GM18951 (cell line): ENCODE measurements at regions not wholly inside any gene's neighbourhood (a gene's known extent, or its start where the extent isn't known, plus 50 kb on each side); places are given as distances from the start of the nearest gene placed in this dataset.
"Not testable (repeated sequence)": the region's sequence is repeated elsewhere in the genome, so short reads cannot be mapped to it uniquely, and the experiment has no call there.

Source experiments
- POLR2A ChIP-seq: IDR thresholded peaks from 4 replicates; pipeline ENCODE4 v1.6.1; 2011; ENCODE audit warnings: mild to moderate bottlenecking; ENCODE audit not compliant: insufficient read length, insufficient read depth; ENCODE audit errors: extremely low read depth
- in situ Hi-C: fragments of 300-500 bp; cut with MboI; formaldehyde crosslinking; loops from one replicate; pipeline ENCODE4 v1.12.0; 2022; ENCODE audit warnings: low sequenced_read_pairs, mixed read lengths, inconsistent platforms; ENCODE audit not compliant: unreplicated experiment

DNA sequence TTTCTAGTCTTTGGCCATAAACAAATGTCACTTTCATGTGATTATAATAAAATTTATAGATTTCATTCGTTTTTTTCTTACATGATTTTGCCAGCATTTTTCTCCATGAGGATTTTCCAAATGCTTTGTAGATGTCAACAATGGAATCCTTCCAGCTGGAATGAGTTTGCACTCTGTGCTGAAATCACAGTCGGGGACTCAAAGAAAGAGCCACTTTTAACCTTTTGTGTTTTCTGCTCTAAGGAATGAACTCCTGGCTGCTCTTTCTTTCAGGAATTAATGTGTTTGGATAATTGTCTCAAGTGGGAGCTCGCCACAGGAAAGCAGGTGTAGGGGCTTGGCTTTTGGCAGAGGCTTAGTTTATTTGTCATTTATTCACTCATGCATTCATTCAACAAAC lies 372.3 kb upstream of the SALL1 start:
- TF ChIP-seq POLR2A: no peak
- in situ Hi-C loops: no loop called here

DNA sequence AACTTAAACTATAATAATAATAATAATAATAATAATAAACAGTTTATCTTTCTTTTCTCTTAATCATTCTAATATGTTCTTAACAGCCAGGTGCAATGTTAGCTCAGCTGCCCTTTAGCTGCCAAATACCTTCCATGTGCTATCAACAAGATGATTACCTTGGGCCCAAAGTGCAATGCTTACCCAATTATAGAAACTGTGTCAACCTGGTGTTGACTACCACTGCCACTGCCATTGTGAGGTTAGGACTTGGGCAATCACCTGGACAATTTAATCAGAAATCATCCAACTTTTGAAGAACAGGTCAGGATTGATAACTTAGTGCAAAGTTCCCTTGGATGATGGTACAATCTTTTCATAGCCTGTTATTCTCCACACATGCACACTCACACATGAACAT lies 371.8 kb upstream of the SALL1 start:
- no peak for TF ChIP-seq POLR2A
- in situ Hi-C loops: no loop called here

DNA sequence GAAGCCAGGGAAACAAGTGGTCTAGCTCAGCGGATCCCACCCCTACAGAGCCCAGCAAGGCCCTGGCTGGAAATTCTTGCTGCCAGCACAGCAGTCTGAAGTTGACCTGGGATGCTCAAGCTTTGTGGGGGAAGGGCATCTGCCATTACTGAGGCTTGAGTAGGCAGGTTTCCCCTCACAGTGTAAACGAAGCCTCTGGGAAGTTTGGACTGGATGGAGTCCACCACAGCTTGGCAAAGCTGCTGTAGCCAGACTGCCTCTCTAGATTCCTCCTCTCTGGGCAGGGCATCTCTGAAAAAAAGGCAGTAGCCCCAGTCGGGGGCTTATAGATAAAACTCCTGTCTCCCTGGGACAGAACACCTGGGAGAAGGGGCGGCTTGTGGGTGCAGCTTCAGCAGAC lies 365.9 kb upstream of the SALL1 start:
- in situ Hi-C loops: not testable (repeated sequence)

DNA sequence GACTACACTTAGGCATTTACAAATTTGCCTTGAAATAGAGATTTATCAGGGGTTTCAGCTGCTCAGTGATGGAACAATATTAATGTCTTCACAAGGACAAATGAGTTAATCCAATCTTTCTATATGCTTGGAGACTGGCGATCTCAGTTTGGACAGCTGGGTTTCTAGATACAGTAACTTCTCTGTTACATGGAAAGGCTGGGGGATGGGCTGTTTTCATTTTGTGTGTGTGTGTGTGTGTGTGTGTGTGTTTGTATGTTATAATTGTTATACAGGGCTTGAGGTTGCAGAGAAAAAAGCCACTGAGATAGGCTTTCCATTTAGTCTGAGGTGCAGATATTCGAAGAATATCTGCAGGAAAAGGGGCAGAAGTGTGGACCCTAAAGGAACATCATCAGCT lies 359.3 kb upstream of the SALL1 start:
- TF ChIP-seq POLR2A: no peak

DNA sequence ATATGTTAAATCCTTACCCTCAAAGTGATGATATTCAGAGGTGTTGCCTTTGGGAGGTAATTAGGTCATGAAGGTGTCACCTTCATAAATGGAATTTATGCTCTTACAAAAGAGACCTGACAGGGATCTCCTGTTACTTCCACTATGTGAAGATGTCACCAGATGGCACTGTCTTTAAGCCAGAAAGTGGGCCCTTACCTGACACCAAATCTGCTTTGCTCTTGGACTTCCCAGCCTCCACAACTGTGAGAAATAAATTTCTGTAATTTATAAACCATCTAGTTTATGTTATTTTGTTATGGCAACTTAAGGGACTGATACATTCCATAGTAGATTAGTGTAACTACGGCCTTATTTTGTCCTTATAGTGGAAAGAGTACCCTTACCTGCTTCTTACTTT lies 358.3 kb upstream of the SALL1 start:
- in situ Hi-C loops: no loop called here
- TF ChIP-seq POLR2A: no peak

More for the DNA sequence above, 359.3 kb upstream of the SALL1 start:
- in situ Hi-C loops: no loop called here

DNA sequence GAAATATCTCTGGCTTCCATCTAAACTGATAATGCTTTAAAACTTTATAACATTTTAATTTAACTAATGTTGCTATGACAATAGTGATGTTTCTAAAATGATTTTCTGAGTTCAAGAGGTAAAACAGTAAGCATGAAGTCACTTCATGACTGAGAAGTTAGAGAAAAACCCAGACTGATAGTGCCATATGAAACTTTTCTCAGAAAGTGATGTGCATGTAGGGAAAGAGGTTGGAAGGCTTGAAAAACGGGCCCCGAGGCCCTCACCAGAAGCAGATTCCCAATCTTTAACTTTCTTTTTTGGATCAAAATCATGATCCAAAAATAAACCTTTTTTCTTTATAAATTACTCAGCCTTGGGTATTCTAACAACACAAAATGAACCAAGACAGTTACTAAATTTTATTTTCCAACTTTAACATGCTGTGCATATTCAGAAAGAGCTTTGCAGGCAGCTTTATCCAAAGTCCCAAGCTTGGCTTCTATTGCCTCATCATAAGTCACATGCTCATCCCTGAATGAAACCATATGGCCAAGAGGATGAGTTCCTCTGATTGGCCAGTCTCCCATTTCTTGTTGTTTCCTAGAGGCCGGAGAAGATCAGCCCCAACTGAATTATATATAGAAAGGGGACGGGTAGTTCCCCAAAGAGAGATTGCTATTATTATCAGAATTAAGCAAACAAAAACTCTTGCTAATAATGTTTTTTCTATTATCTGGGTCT lies 357.6 kb upstream of the SALL1 start:
- in situ Hi-C loops: no loop called here
- no peak for TF ChIP-seq POLR2A

DNA sequence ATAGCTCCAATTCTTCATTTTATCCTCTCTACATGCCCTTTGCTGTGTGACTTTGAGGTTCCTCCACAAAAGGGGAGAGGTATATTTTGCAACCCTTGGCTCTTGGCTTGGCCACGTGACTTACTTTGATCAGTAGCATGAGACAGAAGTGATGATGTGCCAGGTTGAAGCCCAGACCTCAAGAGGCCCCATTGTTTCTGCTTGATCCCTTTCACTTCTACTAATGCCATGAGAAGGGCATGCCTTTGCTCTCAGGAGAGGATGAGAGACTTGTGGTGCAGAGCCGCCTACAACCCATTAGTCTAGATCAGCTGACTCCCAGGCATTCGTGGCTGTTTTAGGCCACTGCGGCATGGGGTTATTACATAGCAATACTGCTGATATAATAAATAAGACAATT lies 356.2 kb upstream of the SALL1 start:
- no peak for TF ChIP-seq POLR2A
- in situ Hi-C loops: no loop called here

DNA sequence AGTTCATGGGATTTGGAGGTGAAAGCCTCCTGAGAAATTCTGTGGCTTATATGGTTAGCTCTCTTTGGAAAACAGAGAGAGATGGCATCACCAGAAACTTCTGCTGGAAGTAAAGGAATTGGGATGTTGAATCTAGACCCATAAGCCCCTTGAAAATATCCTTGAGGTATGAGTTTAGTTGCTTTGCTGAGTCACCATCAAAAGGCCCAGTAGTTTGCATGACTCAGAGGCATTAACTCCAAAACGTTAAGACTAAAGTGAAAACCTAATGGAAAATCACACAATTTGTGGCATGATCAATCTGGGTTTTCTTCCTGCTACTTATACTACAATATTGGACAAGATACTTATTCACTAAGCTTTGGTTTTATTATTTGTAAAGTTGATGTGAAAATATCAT lies 349.2 kb upstream of the SALL1 start:
- TF ChIP-seq POLR2A: no peak
- in situ Hi-C loops: no loop called here

DNA sequence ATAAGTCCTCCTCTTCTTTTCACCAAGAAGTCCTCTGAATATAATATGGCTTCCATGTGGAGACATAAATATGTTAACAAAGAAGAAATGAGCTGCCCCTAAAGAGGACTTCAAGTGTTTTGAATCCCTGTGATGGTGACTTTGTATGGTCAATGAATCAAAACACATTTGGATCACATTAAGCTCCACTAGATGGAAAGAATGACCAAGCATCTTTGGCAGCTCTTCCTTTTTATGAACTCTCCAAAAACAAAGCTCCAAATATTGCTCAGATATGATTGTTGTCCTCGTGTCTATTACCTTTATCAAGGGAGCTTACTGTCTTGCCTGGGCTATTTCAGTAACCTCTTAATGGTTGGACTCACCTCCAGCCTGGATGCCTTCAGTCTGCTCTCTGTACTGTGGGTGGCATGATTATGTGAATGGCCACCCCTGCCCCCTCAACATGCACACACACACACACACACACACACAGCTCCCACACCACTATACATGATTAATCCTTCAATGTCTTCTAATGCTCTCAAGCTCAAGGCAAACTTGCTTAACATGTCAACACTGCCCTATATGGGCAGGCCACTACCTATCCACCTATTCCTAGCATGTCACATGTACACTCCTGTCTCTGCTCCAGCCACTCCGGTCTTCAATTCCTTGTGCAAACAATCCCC lies 346.6 kb upstream of the SALL1 start:
- TF ChIP-seq POLR2A: no peak
- in situ Hi-C loops: no loop called here

DNA sequence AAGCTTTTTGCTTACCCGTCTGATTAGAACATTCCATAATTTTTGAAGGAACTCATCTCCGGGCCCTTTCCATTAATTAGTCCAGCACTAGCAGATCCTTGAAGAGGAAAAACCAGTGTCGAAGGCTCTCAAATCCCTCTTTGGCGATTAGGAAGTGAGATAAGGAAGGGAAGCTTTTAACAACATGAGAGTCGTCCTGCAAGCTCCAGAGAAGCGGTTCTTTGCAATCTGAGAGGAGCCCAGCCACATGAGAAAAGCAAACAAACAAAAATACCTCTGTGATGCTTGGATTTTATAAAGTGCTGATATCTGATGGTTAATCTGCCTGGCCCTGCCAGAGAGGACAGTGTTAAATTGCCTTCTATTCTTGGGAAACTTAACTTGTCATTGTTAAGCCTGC lies 339.8 kb upstream of the SALL1 start:
- in situ Hi-C loops: no loop called here
- TF ChIP-seq POLR2A: no peak

DNA sequence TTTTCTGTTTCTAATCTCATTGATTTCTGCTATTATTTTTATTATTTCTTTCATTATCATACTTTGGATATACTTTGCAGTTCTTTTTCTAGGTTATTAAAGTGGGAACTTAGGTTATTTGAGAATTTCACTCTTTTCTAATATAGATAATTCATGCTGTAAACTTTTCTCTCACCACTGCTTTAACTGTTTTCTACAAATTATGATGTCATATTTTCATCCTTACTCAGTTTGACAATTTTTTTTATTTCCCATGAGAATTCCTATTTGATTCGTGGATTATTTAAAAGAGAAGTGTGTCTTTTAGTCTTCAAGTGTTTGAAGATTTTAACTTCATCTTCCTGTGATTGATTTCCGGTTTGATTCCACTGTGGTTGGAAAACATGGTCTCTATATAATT lies 336.8 kb upstream of the SALL1 start:
- TF ChIP-seq POLR2A: no peak
- in situ Hi-C loops: no loop called here

DNA sequence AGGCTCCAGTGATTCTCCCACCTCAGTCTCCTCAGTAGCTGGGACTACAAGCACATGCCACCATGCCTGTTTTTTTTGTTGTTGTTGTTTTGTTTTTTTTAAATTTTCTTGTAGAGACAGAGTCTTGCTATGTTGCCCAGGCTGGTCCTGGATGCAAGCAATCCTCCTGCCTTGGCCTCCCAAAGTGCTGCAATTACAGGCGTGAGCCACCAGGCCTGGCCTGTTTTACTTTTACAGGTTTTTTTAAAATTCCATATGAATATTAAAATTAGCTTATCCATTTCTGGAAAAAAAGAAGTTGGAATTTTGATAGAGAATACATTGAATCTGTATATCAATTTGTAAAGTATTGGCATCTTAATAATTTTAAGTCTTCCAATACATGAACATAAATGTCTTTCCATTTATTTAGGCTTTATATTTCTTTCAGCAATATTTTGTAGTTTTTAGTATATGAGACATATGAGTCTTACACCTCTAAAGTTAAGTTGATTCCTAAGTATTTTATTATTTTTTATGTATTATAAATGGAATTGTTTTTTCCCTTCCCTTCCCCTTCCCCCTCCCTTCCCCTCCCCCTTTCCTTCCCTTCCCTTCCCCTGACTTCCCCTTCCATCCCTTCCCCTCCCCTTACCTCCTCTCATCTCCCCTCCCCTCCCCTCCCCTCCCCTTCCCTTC lies 323.5 kb upstream of the SALL1 start:
- TF ChIP-seq POLR2A: no peak
- in situ Hi-C loops: no loop called here

DNA sequence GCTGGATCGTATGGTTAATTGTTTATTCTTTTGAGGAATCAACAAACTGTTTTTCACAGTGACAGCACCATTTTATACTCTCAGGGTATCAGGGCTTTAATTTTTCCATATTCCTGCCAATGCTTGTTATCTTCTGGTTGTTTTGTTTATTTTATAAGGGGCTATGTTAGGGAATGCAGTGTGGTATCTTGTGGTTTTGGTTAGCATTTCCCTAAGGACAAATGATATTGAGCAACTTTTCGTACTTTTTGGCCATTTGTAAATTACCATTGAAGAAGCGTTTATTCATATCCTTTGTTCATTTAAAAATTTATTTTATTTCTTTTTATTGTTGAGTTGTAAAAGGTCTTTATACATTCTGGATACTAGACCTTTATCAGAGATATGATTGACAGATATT lies 322.0 kb upstream of the SALL1 start:
- in situ Hi-C loops: no loop called here
- no peak for TF ChIP-seq POLR2A

DNA sequence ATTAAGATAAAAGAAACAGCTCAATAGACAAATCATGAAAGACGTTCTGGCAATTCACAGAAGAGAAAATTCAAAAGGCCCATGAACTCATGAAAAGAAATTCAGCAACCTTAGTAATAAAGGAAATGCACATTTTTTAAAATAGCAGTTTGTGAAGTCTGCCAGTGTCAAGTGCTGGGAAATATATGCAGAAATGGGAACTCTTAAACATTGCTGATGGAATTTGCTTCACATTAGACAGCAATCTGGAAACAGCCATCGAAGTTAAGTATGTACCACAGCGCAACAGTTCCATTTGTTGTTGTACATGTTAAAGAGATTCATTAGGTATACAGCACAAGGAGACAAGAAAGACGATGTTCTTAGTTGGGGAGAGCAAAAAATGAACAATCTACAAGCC lies 319.4 kb upstream of the SALL1 start:
- in situ Hi-C loops: no loop called here

More for the DNA sequence above, 319.4 kb upstream of the SALL1 start:
- TF ChIP-seq POLR2A: no peak
